Mesendoderm (in vitro differentiated cells): ENCODE measurements at regions not wholly inside any gene's neighbourhood (a gene's known extent, or its start where the extent isn't known, plus 50 kb on each side); places are given as distances from the start of the nearest gene placed in this dataset.

ENCODE experiments used
- DNase-seq: peaks from one replicate; pipeline ENCODE4 v3.0.0; 2013
- H2AK5ac ChIP-seq: 2 replicates; pipeline ENCODE4 v1.6.1; 2013; ENCODE audit warnings: low read length, inconsistent platforms
- H2BK120ac ChIP-seq: 2 replicates; pipeline ENCODE4 v1.6.1; 2013; ENCODE audit warnings: low read depth, mild to moderate bottlenecking, low read length, moderate library complexity, mixed read lengths
- H2BK15ac ChIP-seq: replicated peaks from 2 replicates; pipeline ENCODE4 v1.6.1; 2013; ENCODE audit warnings: low read depth, mild to moderate bottlenecking, moderate library complexity
- H2BK5ac ChIP-seq: 2 replicates; pipeline ENCODE4 v1.6.1; 2013; ENCODE audit warnings: low read length, inconsistent platforms
- H3K18ac ChIP-seq: 2 replicates; pipeline ENCODE4 v1.6.1; 2013; ENCODE audit warnings: mild to moderate bottlenecking, low read length, mixed read lengths
- H3K23ac ChIP-seq: one replicate; pipeline ENCODE4 v1.6.1; 2013; ENCODE audit warnings: low read length
- H3K27ac ChIP-seq: 2 replicates; pipeline ENCODE4 v1.5.1; 2013; ENCODE audit warnings: low read depth, mild to moderate bottlenecking, inconsistent platforms, low read length, moderate library complexity
- H3K27me3 ChIP-seq: 2 replicates; pipeline ENCODE4 v1.6.1; 2013; ENCODE audit warnings: low read length, control low read depth, mild to moderate bottlenecking, inconsistent platforms; ENCODE audit not compliant: insufficient read depth, poor library complexity
- H3K36me3 ChIP-seq: 2 replicates; pipeline ENCODE4 v1.6.1; 2013; ENCODE audit warnings: low read length, inconsistent platforms; ENCODE audit not compliant: control insufficient read depth, insufficient read depth
- H3K4ac ChIP-seq: one replicate; pipeline ENCODE4 v1.6.1; 2013; ENCODE audit warnings: low read depth, mild to moderate bottlenecking, low read length, moderate library complexity
- H3K4me1 ChIP-seq: 2 replicates; pipeline ENCODE4 v1.6.1; 2013; ENCODE audit warnings: low read depth, low read length, inconsistent platforms; ENCODE audit not compliant: control insufficient read depth
- H3K4me2 ChIP-seq: 2 replicates; pipeline ENCODE4 v1.6.1; 2013; ENCODE audit warnings: low read length
- H3K4me3 ChIP-seq: 2 replicates; pipeline ENCODE4 v1.5.1; 2013; ENCODE audit warnings: mild to moderate bottlenecking, low read length
- H3K56ac ChIP-seq: one replicate; pipeline ENCODE4 v1.6.1; 2013; ENCODE audit warnings: low read length
- H3K79me1 ChIP-seq: 2 replicates; pipeline ENCODE4 v1.6.1; 2013; ENCODE audit warnings: low read length, inconsistent platforms
- H3K79me2 ChIP-seq: 2 replicates; pipeline ENCODE4 v1.6.1; 2013; ENCODE audit warnings: mild to moderate bottlenecking, low read length; ENCODE audit not compliant: control insufficient read depth, insufficient read depth
- H3K9ac ChIP-seq: 2 replicates; pipeline ENCODE4 v1.6.1; 2013; ENCODE audit warnings: low read length, inconsistent platforms
- H4K5ac ChIP-seq: one replicate; pipeline ENCODE4 v1.6.1; 2013; ENCODE audit warnings: low read length
- H4K8ac ChIP-seq: one replicate; pipeline ENCODE4 v1.6.1; 2013; ENCODE audit warnings: low read depth, mild to moderate bottlenecking, control low read depth, low read length, moderate library complexity
- WGBS: extraction: QIAGEN DNeasy Blood & Tissue Kit; methylation state at CpG from one replicate; pipeline ENCODE4 v1.1.7; 2013; ENCODE audit warnings: low lambda C conversion rate, missing lambda C conversion rate; ENCODE audit not compliant: insufficient coverage; ENCODE audit errors: extremely low coverage; 5-methylcytosine and 5-hydroxymethylcytosine counted together

DNA sequence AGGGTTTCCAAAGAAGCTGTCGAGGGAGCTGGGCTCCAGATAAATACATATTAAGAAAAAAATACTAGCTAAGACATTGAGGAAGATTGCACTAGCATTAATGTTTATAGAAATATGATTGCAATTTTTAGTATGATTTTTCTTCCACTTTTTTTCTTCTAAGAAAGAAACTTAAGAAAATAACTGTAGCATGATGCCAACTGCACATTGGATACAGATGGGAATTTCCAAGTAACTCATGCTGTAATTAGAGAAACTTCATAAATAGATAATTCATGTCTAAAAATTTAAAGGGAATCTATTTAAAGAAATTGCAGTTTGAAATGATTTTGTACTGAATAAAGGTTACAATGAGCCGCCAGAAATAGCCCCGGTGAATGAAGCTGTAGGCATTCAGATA, 119.4 kb downstream of the POLR1F start:
- H2BK15ac ChIP-seq = no peak overlapping the region
- no CpG with 5 or more reads among the region's 3 CpGs for WGBS

DNA sequence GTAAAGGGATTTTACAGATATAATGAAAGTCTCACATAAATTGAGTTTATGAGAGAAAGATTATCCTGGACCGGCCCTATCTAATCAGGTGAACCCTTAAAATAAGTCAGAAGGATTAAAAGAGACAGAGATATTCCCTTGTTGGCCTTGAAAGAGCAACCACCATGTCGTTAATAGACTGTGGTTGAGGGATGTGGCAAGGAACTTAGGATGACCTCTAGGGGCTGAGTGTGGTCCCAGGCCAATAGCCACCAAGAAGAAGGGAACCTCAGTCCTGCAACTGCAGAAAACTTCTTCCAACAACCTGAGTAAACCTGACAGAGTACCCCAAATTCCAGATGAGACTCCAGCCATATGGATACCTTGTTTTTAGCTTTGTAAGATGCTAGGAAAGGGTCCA, 121.5 kb downstream of the POLR1F start:
- H2BK5ac ChIP-seq = no peak overlapping the region
- no peak overlapping the region for H3K18ac ChIP-seq
- no peak overlapping the region for H3K23ac ChIP-seq
- no peak overlapping the region for H4K8ac ChIP-seq
- no peak overlapping the region for H2BK120ac ChIP-seq
- no peak overlapping the region for H2BK15ac ChIP-seq
- H3K9ac ChIP-seq = no peak overlapping the region
- WGBS = no CpG with 5 or more reads among the region's 2 CpGs
- H2AK5ac ChIP-seq = no peak overlapping the region
- H3K4me3 ChIP-seq = no peak overlapping the region
- H3K4ac ChIP-seq = no peak overlapping the region
- no peak overlapping the region for H3K27ac ChIP-seq
- no peak overlapping the region for H4K5ac ChIP-seq
- H3K36me3 ChIP-seq = no peaks in the 10 kb centered on the region
- H3K56ac ChIP-seq = no peak overlapping the region
- peak; percentile 57 for DNase-seq
- no peaks in the 10 kb centered on the region for H3K4me1 ChIP-seq
- H3K27me3 ChIP-seq = no peaks in the 10 kb centered on the region
- no peaks in the 10 kb centered on the region for H3K79me2 ChIP-seq
- H3K4me2 ChIP-seq = no peak overlapping the region
- H3K79me1 ChIP-seq = no peaks in the 10 kb centered on the region

More for the DNA sequence above, 119.4 kb downstream of the POLR1F start:
- Histone ChIP-seq H3K27ac (no peak overlapping the region), H2AK5ac (no peak overlapping the region), H4K8ac (no peak overlapping the region), H4K5ac (no peak overlapping the region), H3K4me1 (no peaks in the 10 kb centered on the region), H3K18ac (no peak overlapping the region), H3K4me3 (no peak overlapping the region), H3K36me3 (no peaks in the 10 kb centered on the region), H3K4ac (no peak overlapping the region), H3K23ac (no peak overlapping the region), H3K79me1 (no peaks in the 10 kb centered on the region), H3K79me2 (no peaks in the 10 kb centered on the region), H3K27me3 (no peaks in the 10 kb centered on the region), H3K4me2 (no peak overlapping the region), H3K56ac (no peak overlapping the region), H2BK5ac (no peak overlapping the region), H2BK120ac (no peak overlapping the region), H3K9ac (no peak overlapping the region)
- DNase-seq = no peak

DNA sequence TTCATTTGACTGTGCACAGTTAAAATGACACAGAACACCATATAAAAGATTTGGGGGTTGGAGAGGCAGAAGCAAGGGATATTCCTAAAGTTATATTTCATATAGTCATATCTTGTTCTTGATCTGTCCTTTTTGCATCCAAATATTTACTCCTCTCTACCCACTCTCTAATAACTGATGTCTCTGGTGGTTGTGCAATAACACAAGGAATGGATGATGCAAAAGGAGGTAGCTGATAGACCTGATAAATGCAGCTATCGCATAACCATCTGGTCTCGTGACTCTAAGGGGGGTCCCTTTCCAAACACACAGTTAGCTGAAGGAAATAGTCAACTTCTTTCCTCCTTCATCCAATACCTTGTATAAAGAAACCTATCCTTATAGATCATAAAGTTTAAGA, 123.1 kb downstream of the POLR1F start:
- Histone ChIP-seq H3K27me3 (no peaks in the 10 kb centered on the region), H3K4me2 (no peak overlapping the region), H3K36me3 (no peaks in the 10 kb centered on the region), H3K4me3 (no peak overlapping the region), H3K4me1 (no peaks in the 10 kb centered on the region), H3K27ac (no peak overlapping the region), H4K5ac (no peak overlapping the region), H2BK120ac (no peak overlapping the region), H3K56ac (no peak overlapping the region), H2BK5ac (no peak overlapping the region), H3K79me2 (no peaks in the 10 kb centered on the region), H4K8ac (no peak overlapping the region), H3K4ac (no peak overlapping the region), H3K79me1 (no peaks in the 10 kb centered on the region), H2BK15ac (no peak overlapping the region), H3K9ac (no peak overlapping the region), H3K18ac (no peak overlapping the region), H3K23ac (no peak overlapping the region), H2AK5ac (no peak overlapping the region)
- DNase-seq = no peak
- WGBS = no CpG with 5 or more reads among the region's 2 CpGs

DNA sequence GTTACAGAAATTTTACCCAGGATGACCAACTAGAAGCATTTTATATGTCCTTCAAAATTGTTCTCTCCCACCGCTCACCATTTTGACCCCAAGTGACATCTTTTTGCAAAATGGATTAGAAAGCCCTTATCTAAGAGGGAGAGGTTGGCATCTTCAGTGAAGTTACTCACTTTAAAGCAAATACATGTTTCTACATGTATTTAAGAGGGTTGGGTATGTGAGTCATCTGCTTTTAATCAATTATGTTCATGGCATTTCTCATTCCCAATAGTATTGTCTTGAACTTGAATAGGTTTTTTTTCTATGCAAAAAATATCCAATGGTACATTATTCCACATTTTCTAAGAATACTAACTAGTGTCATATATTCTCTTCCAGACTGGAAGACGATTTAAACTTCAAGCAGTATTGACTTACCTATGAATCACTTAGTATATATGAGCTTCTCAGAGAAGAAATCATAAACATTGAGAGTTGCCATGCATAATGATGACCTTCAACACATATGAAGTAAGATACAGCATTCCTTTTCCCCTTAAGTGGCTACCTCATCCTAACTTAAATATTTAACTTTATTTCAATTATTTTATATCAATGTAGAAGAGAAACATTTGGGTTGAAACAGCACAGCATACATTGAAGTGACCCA, 132.8 kb downstream of the POLR1F start:
- H2BK120ac ChIP-seq = no peak overlapping the region
- no CpG with 5 or more reads among the region's 2 CpGs for WGBS

DNA sequence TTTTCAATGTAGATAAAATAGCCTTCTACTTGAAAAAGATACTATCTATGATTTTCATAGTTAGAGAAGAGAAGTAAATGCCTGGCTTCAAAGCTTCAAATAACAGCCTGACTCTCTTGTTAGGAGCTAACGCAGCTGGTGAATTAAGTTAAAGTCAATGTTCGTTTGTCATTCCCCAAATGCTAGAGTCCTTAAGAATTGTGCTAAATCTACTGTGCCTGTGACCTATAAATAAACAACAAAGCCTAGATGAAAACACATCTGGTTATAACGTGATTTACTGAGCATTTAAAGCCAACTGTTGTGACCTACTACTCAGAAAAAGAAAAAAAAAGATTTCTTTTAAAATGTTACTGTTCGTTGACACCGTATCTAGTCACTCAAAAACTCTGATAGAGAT, 134.7 kb downstream of the POLR1F start:
- no peak for DNase-seq

More for the DNA sequence above, 132.8 kb downstream of the POLR1F start:
- Histone ChIP-seq H4K8ac (no peak overlapping the region), H3K4me2 (no peak overlapping the region), H2AK5ac (no peak overlapping the region), H4K5ac (no peak overlapping the region), H2BK15ac (no peak overlapping the region), H3K36me3 (no peaks in the 10 kb centered on the region), H3K79me1 (no peaks in the 10 kb centered on the region), H3K27me3 (no peaks in the 10 kb centered on the region), H3K4me1 (no peaks in the 10 kb centered on the region), H3K9ac (no peak overlapping the region), H3K27ac (no peak overlapping the region), H3K4me3 (no peak overlapping the region), H3K56ac (no peak overlapping the region), H3K4ac (no peak overlapping the region), H2BK5ac (no peak overlapping the region), H3K23ac (no peak overlapping the region), H3K79me2 (no peaks in the 10 kb centered on the region), H3K18ac (no peak overlapping the region)
- DNase-seq = no peak

DNA sequence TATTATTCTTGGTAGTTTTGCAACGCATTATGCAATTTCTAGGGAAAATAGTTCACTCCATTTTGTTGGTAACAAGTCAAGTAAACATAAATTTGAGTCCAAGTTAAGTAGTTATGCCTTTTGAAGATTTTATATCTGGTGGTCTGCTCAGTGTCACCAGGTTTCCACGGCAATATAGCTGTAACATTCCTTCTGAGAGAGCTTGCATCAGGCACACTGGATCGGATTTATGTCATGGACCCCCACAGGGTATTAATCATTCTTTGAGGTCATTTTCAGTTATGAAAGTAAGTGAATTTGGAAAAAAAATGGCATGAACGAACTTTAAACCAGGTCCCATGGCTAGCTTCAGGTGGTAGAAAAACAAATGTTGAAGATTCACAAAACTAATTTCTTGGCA, 136.3 kb downstream of the POLR1F start:
- Histone ChIP-seq H3K27ac (no peak overlapping the region), H2BK120ac (no peak overlapping the region), H3K56ac (no peak overlapping the region), H3K36me3 (no peaks in the 10 kb centered on the region), H3K9ac (no peak overlapping the region), H3K4me3 (no peak overlapping the region), H2BK15ac (no peak overlapping the region), H2AK5ac (no peak overlapping the region), H3K4ac (no peak overlapping the region), H3K4me2 (no peak overlapping the region), H3K18ac (no peak overlapping the region), H3K79me1 (no peaks in the 10 kb centered on the region), H3K23ac (no peak overlapping the region), H3K79me2 (no peaks in the 10 kb centered on the region), H4K5ac (no peak overlapping the region), H3K27me3 (no peaks in the 10 kb centered on the region), H3K4me1 (no peaks in the 10 kb centered on the region), H2BK5ac (no peak overlapping the region), H4K8ac (no peak overlapping the region)
- WGBS = no CpG with 5 or more reads among the region's 4 CpGs
- DNase-seq = no peak

More for the DNA sequence above, 134.7 kb downstream of the POLR1F start:
- Histone ChIP-seq H2BK120ac (no peak overlapping the region), H3K79me2 (no peaks in the 10 kb centered on the region), H3K9ac (no peak overlapping the region), H2AK5ac (no peak overlapping the region), H3K23ac (no peak overlapping the region), H3K4me2 (no peak overlapping the region), H2BK5ac (no peak overlapping the region), H4K8ac (no peak overlapping the region), H3K4me1 (no peaks in the 10 kb centered on the region), H3K18ac (no peak overlapping the region), H3K4ac (no peak overlapping the region), H3K27me3 (no peaks in the 10 kb centered on the region), H2BK15ac (no peak overlapping the region), H4K5ac (no peak overlapping the region), H3K27ac (no peak overlapping the region), H3K36me3 (no peaks in the 10 kb centered on the region), H3K79me1 (no peaks in the 10 kb centered on the region), H3K4me3 (no peak overlapping the region), H3K56ac (no peak overlapping the region)
- WGBS = no CpG with 5 or more reads among the region's 5 CpGs
